ENCODE measurements at regions not wholly inside any gene's neighbourhood (a gene's known extent, or its start where the extent isn't known, plus 50 kb on each side); places are given as distances from the start of the nearest gene placed in this dataset.

DNA sequence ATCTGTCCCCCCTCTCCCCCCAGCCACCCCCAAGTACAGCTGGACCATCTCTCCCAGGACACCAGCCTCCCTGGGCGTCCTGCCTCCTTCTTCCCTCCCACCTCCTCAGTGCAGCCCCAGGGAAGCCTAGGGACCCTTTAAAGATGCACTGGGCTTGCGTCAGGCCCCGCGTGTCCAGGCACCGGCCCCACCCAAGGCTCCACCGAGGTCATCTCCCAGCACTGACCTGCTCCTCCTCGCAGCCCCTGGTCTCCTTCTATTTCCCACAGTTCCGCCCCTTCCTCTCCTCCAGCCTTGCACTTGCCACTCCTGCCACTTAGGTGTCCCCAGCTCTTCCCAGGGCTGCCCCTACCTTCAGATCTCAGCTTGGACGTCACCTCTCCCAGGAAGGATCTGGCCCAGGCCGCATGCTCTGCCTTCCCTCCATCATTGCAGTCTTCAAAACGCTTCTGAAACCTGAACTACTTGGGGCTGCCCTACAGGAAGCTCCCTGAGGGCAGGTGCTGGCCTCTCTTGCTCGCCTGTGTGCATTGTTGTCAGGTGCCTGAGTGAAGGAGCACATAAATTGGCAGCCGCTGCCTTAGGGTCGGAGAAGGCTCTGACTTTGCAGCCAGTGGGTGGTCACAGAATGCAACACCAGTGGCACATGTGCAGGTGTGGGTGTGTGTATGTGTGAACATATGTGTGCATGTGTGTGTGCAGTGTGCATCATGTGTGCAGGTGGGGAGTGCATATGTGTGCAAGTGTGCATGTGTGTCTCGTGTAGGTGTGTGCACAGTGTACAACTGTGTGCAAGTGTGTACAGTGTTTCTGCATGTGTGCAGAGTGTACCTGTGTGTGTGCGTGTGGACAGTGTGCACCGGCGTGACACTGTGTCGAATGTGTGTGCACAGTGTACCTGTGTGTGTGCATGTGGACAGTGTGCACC, 152.9 kb downstream of the C9orf50 start:
- intact Hi-C loops (cut with DNase I): no loop called here

DNA sequence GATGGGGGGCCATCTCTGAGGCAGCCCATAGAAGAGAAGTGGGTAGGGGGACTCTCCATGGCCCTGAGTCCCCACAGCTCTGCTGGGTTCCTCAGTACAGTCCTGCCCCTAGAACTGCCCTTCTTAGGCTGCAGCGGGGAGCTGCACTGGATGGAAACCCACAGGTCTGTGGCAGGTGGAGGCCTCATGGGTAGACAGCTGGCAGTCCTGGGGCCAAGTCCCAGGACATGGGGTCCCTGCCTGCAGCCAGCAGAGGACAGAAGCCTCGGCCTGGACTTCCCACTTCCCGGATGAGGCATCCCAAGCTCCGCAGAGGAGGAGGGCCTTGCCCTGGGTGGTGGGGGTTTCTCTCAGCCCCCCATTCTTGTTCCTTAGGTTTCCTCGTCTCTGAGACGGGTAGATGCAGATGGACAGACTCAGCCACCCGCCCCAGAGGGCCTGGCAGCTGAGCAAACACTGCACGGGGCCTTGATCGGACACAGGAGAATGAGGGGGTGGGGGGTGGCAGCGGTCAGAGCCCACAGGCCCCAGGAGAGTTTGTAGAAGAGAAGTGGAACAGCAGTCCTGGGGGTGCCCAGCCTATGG, 153.8 kb downstream of the C9orf50 start:
- DNase-seq: no peak
- intact Hi-C loops (cut with DNase I): no loop called here

More for the DNA sequence above, 152.9 kb downstream of the C9orf50 start:
- no peak for DNase-seq

DNA sequence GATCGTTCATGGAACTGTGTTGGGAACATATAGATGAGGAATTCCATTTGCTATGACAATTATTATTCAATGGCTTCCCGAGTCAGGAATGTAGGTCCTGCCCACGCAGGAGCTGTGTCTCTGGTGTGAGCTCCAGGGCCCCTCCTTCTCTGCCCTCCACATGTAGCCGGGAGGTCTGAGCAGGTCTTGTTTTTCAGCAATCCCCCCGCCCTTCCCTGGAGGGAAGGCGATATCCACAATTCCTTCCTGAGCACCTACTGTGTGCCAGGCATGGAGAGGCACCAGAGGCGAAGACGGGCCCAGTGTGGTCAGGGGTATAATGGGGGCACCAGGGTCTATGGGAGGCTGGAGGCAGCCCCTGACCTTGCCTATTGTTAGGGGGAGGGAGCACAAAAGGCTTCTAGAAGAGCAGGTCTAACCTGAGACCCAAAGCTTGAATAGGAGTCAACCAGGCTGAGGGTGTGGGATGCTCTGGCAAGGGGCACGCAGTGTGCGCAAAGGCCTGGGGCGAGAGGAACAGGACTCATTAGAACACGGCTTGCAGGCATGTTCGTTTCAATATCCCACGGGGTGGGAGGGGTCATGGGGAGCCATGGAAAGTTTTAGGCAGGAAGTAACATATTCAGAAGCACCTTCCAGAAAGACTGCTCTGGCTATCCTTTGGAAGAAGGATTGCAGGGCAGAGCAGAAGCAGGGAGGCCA, 154.9 kb downstream of the C9orf50 start:
- intact Hi-C loops (cut with DNase I): no loop called here
- no peak for DNase-seq

GRCh38 chr9:129464972-129465833, 155.7 kb downstream of the C9orf50 start:
- intact Hi-C loops (cut with DNase I): no loop called here
- DNase-seq: peak in 1 of 42 donors; percentile 33

DNA sequence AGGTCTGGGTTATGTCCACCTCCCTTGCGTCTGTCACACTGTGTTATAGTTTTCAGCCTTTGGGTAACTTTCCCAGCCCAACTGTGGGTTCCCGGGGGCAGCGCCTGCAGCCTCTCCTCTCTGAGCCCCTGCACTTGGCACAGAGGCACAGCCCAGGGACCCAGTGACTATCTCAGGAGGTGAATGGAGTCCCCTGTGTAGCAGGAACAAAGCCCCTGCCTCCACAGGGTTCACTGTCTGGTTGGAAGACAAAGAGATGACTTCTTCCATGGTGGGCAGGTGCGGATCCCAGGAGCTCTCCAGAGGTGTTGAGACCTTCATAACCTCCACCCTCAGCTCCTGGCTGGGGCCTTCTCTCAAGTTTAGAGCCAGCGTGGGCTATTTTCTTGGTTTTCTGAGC, 156.9 kb downstream of the C9orf50 start:
- no peak for DNase-seq
- intact Hi-C loops (cut with DNase I): no loop called here

DNA sequence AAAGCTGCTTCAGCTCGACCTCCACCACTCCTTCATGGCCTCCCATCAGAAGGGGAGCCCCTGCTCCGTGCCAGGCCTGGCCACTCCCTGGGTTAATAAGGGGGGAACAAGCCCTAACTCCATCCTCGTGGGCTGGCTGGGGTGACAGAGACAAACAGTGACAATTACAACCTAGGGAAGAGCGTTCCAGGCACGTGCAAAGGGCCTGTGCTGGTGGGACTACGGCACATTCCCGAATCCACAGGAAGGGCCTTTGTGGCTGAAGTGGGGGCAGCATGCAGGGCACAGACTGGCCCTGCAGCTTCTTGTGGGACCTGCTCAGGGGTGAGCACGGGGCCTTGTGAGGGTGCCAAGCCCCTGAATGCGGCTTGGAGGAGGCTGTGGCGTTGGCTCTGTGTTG, 157.4 kb downstream of the C9orf50 start:
- intact Hi-C loops (cut with DNase I): no loop called here
- DNase-seq: no peak

GRCh38 chr9:129462360-129462759, 158.5 kb downstream of the C9orf50 start:
- intact Hi-C loops (cut with DNase I): no loop called here
- no peak for DNase-seq

- intact Hi-C loops (cut with DNase I): no loop called here
- peak; percentile 93 to 100 (median 98) for DNase-seq
These were observed 160.3 kb downstream of the C9orf50 start for GRCh38 chr9:129460323-129461261.

DNA sequence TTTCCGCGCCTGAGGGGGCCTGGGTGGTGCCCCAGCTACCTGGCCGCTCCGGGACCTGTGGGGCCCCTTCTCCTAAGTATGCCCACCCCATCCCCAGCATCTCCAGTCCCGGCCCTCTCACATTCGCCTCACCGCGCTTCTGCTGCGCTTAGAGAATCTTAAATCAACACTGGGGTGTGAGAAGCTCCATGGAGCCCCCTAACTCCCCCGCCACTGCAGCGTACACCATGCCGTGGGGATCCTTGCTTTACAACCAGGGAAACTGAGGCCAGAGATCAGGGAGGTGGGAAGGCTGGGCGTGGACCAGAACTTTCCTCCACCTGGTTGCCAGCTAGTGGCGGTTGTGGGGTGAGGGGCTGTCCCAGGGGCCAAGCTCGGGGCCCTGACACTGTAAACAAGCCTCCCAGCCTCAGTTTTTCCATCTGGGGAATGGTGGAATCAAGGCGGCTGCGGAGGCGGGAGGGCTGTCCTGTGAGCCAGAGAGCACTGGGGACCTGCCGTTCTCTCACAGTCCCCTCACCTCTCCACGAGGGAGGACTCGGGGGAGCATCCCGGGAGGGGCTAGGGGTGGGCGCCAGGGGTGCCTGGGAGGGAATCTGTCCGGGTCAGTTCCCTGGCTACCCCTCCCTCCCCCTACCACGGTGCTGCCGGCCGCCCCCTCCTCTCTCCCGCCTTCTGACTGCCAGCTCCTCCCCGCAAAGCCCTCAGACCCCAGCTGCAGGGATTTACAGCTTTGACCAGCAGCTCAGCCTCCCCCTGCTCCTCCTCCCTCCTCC, 161.2 kb downstream of the C9orf50 start:
- intact Hi-C loops (cut with DNase I): loop anchor here (5.0 kb wide), 1 partner anchor 47 kb away; no protein-coding TSS in a partner anchor
- peak in 2 of 42 donors; percentile 54 to 59 for DNase-seq

GRCh38 chr9:129458663-129459546, 162.0 kb downstream of the C9orf50 start:
- peak in 41 of 42 donors; percentile 57 to 96 (median 75) for DNase-seq

GRCh38 chr9:129458155-129458661, 162.7 kb downstream of the C9orf50 start:
- intact Hi-C loops (cut with DNase I): loop anchor here (5.0 kb wide), 1 partner anchor 46 kb away; no protein-coding TSS in a partner anchor
- DNase-seq: peak in 32 of 42 donors; percentile 22 to 84 (median 60)

More at GRCh38 chr9:129458663-129459546, 162.0 kb downstream of the C9orf50 start:
- intact Hi-C loops (cut with DNase I): loop anchor here (5.0 kb wide), 1 partner anchor 47 kb away; no protein-coding TSS in a partner anchor

DNA sequence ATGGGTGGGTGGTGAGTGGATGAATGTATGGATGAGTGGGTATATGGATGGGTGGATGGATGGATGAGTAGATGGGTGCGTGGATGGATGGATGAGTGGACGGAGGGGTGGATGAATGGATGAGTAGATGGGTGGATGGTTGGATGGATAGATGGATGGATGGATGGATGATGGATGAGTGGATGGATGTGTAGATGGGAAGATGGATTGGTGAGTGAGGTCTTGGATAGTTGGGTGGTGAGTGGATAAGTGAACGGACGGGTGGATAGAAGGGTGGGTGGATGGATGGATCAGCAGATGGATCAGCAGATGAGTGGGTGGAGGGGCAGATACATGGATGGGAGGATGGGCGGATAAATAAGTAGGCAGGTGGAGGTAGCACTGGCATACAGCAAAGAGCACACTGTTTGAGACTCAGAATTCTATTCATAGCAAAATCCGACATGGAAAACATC, 163.5 kb downstream of the C9orf50 start:
- DNase-seq: no peak
- intact Hi-C loops (cut with DNase I): loop anchor here (5.0 kb wide), 1 partner anchor 45 kb away; no protein-coding TSS in a partner anchor

DNA sequence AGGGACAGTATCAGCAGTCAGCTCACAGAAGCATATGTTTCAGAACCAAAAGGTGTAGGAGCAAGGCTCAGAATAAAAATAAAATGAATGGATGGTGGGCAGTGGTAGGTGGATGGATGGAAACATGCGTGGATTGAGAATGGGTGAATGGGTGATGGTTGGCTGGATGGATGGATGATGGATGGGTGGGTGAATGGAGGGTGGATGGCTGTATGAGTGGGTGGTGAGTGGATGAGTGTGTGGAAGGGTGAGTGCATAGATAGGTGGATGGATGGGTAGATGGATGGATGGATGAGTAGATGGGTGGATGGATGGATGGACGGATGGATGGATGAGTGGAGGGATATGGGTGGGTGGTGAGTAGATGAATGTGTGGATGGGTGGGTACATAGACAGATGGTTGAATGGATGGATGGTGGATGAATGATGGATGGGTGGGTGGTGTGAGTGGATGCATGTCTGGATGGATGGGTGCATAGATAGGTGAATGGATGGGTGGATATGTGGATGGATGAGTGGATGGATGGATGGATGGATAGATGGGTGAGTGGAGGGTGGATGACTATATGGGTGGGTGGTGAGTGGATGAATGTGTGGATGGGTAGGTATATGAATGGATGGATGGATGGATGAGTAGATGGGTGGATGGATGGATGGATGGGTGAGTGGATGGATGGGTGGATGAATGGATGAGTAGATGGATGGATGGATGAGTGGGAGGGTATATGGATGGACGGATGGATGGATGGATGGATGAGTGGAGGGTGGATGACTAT, 164.2 kb downstream of the C9orf50 start:
- no peak for DNase-seq
- intact Hi-C loops (cut with DNase I): loop anchor here (5.0 kb wide), 1 partner anchor 44 kb away; no protein-coding TSS in a partner anchor

All from head of caudate nucleus (tissue), 42 donors.